ENCODE measurements at regions not wholly inside any gene's neighbourhood (a gene's known extent, or its start where the extent isn't known, plus 50 kb on each side); places are given as distances from the start of the nearest gene placed in this dataset.

- Histone ChIP-seq H3K9me3 (ENCODE audit: control insufficient read depth, insufficient read depth, low read length) (no peaks in the 10 kb centered on the region), H3K4me3 (ENCODE audit: low read depth, low read length) (no peak overlapping the region), H3K27ac (ENCODE audit: low read depth, low read length) (no peak overlapping the region), H3K36me3 (ENCODE audit: control insufficient read depth, insufficient read depth, low read length) (no peaks in the 10 kb centered on the region), H3K4me1 (ENCODE audit: control insufficient read depth, insufficient read depth, low read length) (no peaks in the 10 kb centered on the region), H3K27me3 (ENCODE audit: control insufficient read depth, insufficient read depth, low read length) (no peaks in the 10 kb centered on the region), H3K9ac (ENCODE audit: low read depth, low read length) (no peak overlapping the region)
These were observed 67.6 kb downstream of the COX18 start for GRCh38 chr4:73001885-73002284.

DNA sequence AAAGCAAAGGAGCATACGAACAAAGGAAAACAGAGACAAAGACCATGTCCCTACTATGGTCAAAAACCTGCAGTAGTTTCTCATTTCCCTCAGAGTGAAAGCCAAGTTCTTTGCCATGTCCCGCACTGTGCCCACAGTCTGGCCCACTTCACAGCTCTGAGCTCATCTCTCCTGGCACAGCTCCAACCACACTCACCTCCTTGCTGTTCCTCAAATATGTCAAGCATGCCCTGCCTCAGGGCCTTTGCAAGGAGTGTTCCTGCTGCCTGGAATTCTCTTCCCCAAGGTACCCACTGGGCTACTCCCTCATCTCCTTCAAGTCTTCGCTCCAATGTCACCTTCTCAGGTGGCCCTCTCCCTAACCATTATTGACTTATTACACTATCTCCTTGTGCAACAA lies 72.1 kb downstream of the COX18 start:
- no peak overlapping the region for H3K4me3 ChIP-seq (ENCODE audit: low read depth, low read length)
- no peak overlapping the region for H3K9ac ChIP-seq (ENCODE audit: low read depth, low read length)
- no peak overlapping the region for H3K27ac ChIP-seq (ENCODE audit: low read depth, low read length)
- H3K9me3 ChIP-seq (ENCODE audit: control insufficient read depth, insufficient read depth, low read length) = no peaks in the 10 kb centered on the region
- H3K4me1 ChIP-seq (ENCODE audit: control insufficient read depth, insufficient read depth, low read length) = peaks cover 5% of the 10 kb centered on the region; the same call in 1 of the 2 replicates
- H3K27me3 ChIP-seq (ENCODE audit: control insufficient read depth, insufficient read depth, low read length) = no peaks in the 10 kb centered on the region
- no peaks in the 10 kb centered on the region for H3K36me3 ChIP-seq (ENCODE audit: control insufficient read depth, insufficient read depth, low read length)

- Histone ChIP-seq H3K27ac (ENCODE audit: low read depth, low read length) (no peak overlapping the region), H3K9ac (ENCODE audit: low read depth, low read length) (no peak overlapping the region), H3K9me3 (ENCODE audit: control insufficient read depth, insufficient read depth, low read length) (no peaks in the 10 kb centered on the region), H3K4me3 (ENCODE audit: low read depth, low read length) (no peak overlapping the region), H3K4me1 (ENCODE audit: control insufficient read depth, insufficient read depth, low read length) (peaks cover 5% of the 10 kb centered on the region; the same call in 1 of the 2 replicates), H3K27me3 (ENCODE audit: control insufficient read depth, insufficient read depth, low read length) (no peaks in the 10 kb centered on the region), H3K36me3 (ENCODE audit: control insufficient read depth, insufficient read depth, low read length) (no peaks in the 10 kb centered on the region)
These were observed 74.8 kb downstream of the COX18 start for GRCh38 chr4:72994670-72995069.

DNA sequence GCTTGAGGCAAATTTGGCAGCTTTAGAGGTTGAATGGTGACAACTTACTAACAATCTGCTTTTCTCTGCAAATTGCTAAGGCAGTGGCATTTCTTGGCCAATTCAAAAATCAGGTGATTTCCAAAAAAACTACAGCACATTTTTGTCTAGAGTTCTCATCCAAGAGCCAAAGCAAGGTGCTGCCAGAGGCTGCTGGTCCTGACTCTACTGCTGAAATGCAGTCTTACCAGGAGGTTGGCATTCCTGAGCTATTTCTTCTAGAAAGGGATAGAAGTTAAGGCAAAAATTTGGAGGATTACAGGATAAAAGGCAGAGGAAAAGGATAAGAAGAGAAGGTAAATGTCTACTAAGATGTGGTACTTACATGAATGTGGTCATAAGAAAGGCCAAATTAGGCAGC lies 75.6 kb downstream of the COX18 start:
- Histone ChIP-seq H3K27ac (ENCODE audit: low read depth, low read length) (no peak overlapping the region), H3K36me3 (ENCODE audit: control insufficient read depth, insufficient read depth, low read length) (no peaks in the 10 kb centered on the region), H3K9ac (ENCODE audit: low read depth, low read length) (no peak overlapping the region), H3K27me3 (ENCODE audit: control insufficient read depth, insufficient read depth, low read length) (no peaks in the 10 kb centered on the region), H3K4me3 (ENCODE audit: low read depth, low read length) (no peak overlapping the region), H3K9me3 (ENCODE audit: control insufficient read depth, insufficient read depth, low read length) (no peaks in the 10 kb centered on the region), H3K4me1 (ENCODE audit: control insufficient read depth, insufficient read depth, low read length) (peaks cover 5% of the 10 kb centered on the region; the same call in 1 of the 2 replicates)

GRCh38 chr4:72991873-72992272 lies 77.6 kb downstream of the COX18 start:
- H3K27ac ChIP-seq (ENCODE audit: low read depth, low read length) = no peak overlapping the region
- no peak overlapping the region for H3K4me3 ChIP-seq (ENCODE audit: low read depth, low read length)

GRCh38 chr4:72987741-72988729 lies 81.5 kb downstream of the COX18 start:
- Histone ChIP-seq H3K27ac (ENCODE audit: low read depth, low read length) (no peak overlapping the region), H3K9ac (ENCODE audit: low read depth, low read length) (no peak overlapping the region), H3K4me1 (ENCODE audit: control insufficient read depth, insufficient read depth, low read length) (peaks cover 16% of the 10 kb centered on the region), H3K9me3 (ENCODE audit: control insufficient read depth, insufficient read depth, low read length) (no peaks in the 10 kb centered on the region), H3K4me3 (ENCODE audit: low read depth, low read length) (no peak overlapping the region), H3K27me3 (ENCODE audit: control insufficient read depth, insufficient read depth, low read length) (no peaks in the 10 kb centered on the region), H3K36me3 (ENCODE audit: control insufficient read depth, insufficient read depth, low read length) (no peaks in the 10 kb centered on the region)

More at GRCh38 chr4:72991873-72992272, 77.6 kb downstream of the COX18 start:
- H3K27me3 ChIP-seq (ENCODE audit: control insufficient read depth, insufficient read depth, low read length) = no peaks in the 10 kb centered on the region
- no peaks in the 10 kb centered on the region for H3K9me3 ChIP-seq (ENCODE audit: control insufficient read depth, insufficient read depth, low read length)
- H3K4me1 ChIP-seq (ENCODE audit: control insufficient read depth, insufficient read depth, low read length) = peaks cover 5% of the 10 kb centered on the region; the same call in 1 of the 2 replicates
- no peaks in the 10 kb centered on the region for H3K36me3 ChIP-seq (ENCODE audit: control insufficient read depth, insufficient read depth, low read length)
- H3K9ac ChIP-seq (ENCODE audit: low read depth, low read length) = no peak overlapping the region

DNA sequence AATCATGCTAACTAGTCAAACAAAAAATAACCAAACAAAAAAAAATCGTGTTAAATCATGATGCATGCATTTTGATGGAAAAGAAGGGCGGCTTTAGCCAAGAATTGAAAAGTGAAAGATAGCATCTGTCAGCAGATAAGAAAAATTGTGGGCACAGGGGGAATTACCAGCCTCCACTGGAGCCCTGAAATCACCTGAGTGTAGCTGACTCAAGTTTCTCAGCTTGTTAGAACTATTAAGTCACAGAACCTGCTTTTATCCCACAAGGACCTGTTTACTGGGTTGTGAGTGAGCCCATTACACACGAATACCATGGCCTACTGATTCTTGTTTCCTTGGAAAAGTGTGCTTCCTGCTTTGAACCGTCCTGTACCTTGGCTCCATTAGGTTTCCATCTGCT lies 85.2 kb downstream of the COX18 start:
- H3K27me3 ChIP-seq (ENCODE audit: control insufficient read depth, insufficient read depth, low read length) = no peaks in the 10 kb centered on the region
- H3K36me3 ChIP-seq (ENCODE audit: control insufficient read depth, insufficient read depth, low read length) = no peaks in the 10 kb centered on the region
- H3K4me3 ChIP-seq (ENCODE audit: low read depth, low read length) = no peak overlapping the region
- H3K9ac ChIP-seq (ENCODE audit: low read depth, low read length) = no peak overlapping the region
- H3K4me1 ChIP-seq (ENCODE audit: control insufficient read depth, insufficient read depth, low read length) = peaks cover 16% of the 10 kb centered on the region
- no peak overlapping the region for H3K27ac ChIP-seq (ENCODE audit: low read depth, low read length)
- H3K9me3 ChIP-seq (ENCODE audit: control insufficient read depth, insufficient read depth, low read length) = no peaks in the 10 kb centered on the region

DNA sequence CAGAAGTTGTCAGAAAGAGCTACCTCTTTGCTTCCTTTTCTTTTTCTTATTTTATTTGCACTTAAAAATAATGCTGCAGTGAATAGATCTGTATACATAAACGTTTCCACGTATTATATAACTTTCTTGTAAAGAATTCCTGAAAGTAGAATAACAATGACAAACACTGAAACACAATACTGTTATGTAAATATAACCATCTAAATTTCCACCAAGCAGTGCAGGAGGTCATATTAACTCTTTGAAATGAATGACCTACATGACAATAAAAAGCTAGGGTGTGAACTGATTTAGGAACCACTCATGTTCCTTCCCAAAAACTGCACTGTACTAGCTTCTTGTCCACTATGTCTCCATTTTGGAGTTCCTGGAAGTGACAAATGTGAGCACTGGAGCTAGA lies 85.8 kb downstream of the COX18 start:
- Histone ChIP-seq H3K27me3 (ENCODE audit: control insufficient read depth, insufficient read depth, low read length) (no peaks in the 10 kb centered on the region), H3K9ac (ENCODE audit: low read depth, low read length) (no peak overlapping the region), H3K9me3 (ENCODE audit: control insufficient read depth, insufficient read depth, low read length) (no peaks in the 10 kb centered on the region), H3K27ac (ENCODE audit: low read depth, low read length) (no peak overlapping the region), H3K36me3 (ENCODE audit: control insufficient read depth, insufficient read depth, low read length) (no peaks in the 10 kb centered on the region), H3K4me3 (ENCODE audit: low read depth, low read length) (no peak overlapping the region), H3K4me1 (ENCODE audit: control insufficient read depth, insufficient read depth, low read length) (peaks cover 16% of the 10 kb centered on the region)

- Histone ChIP-seq H3K4me1 (ENCODE audit: control insufficient read depth, insufficient read depth, low read length) (no peaks in the 10 kb centered on the region), H3K27ac (ENCODE audit: low read depth, low read length) (no peak overlapping the region), H3K9ac (ENCODE audit: low read depth, low read length) (no peak overlapping the region), H3K9me3 (ENCODE audit: control insufficient read depth, insufficient read depth, low read length) (no peaks in the 10 kb centered on the region), H3K4me3 (ENCODE audit: low read depth, low read length) (no peak overlapping the region), H3K27me3 (ENCODE audit: control insufficient read depth, insufficient read depth, low read length) (no peaks in the 10 kb centered on the region), H3K36me3 (ENCODE audit: control insufficient read depth, insufficient read depth, low read length) (no peaks in the 10 kb centered on the region)
These were observed 91.5 kb downstream of the COX18 start for GRCh38 chr4:72977936-72978485.

DNA sequence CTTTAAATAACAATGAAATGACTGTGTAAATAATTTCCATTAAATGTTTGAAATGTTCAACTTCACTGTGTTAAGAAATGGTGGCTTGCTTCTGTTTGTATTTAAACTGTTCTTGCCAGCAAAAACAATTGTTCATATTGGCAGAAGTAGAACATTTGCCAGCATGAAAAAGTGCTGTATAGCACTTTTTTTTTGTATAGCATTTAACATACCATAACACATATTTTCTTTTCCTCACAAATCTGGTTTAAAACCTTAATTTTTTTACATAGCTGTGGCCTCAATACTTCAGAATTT lies 94.1 kb downstream of the COX18 start:
- Histone ChIP-seq H3K9ac (ENCODE audit: low read depth, low read length) (no peak overlapping the region), H3K4me1 (ENCODE audit: control insufficient read depth, insufficient read depth, low read length) (no peaks in the 10 kb centered on the region), H3K36me3 (ENCODE audit: control insufficient read depth, insufficient read depth, low read length) (no peaks in the 10 kb centered on the region), H3K27me3 (ENCODE audit: control insufficient read depth, insufficient read depth, low read length) (no peaks in the 10 kb centered on the region), H3K4me3 (ENCODE audit: low read depth, low read length) (no peak overlapping the region), H3K27ac (ENCODE audit: low read depth, low read length) (no peak overlapping the region), H3K9me3 (ENCODE audit: control insufficient read depth, insufficient read depth, low read length) (no peaks in the 10 kb centered on the region)

DNA sequence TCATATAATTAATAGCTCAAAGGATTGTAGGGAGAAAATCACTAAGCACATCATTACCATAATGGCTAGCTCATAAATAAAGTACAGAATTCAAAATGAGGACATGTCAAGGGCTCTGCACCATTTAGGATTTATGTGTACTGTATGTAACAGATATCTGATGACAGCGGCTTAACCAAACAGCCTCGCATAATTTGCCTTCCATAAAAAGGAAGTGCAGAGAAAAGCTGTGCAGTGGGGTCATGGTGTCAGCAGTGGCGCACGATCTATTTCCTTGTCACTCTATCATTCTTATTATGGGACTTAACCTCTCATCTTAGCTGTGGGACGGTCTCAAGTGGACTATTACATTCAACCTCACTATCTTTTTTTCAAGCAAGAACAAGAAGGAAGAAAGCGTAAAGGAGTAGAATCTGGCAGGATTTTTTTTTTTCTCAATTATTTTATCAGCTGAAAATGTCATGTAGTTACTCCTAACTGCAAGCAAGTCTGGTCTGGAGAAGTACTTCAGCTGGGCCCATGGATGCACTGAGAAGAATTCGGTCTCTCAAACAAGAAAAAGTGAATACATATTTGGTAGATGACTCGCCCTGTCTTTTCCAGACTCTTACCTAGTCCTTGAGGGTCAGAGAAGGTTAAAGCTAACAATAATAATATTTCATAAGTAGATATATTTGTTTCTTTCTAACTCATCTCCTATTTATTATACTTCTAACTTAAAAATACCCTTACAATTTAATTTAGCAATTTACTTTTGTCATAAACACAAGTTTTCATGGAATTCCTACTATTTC lies 94.6 kb downstream of the COX18 start:
- Histone ChIP-seq H3K27ac (ENCODE audit: low read depth, low read length) (no peak overlapping the region), H3K9ac (ENCODE audit: low read depth, low read length) (no peak overlapping the region), H3K4me3 (ENCODE audit: low read depth, low read length) (no peak overlapping the region)

More for the DNA sequence above, 94.6 kb downstream of the COX18 start:
- Histone ChIP-seq H3K9me3 (ENCODE audit: control insufficient read depth, insufficient read depth, low read length) (no peaks in the 10 kb centered on the region), H3K36me3 (ENCODE audit: control insufficient read depth, insufficient read depth, low read length) (no peaks in the 10 kb centered on the region), H3K27me3 (ENCODE audit: control insufficient read depth, insufficient read depth, low read length) (no peaks in the 10 kb centered on the region), H3K4me1 (ENCODE audit: control insufficient read depth, insufficient read depth, low read length) (no peaks in the 10 kb centered on the region)

All from HUES48 (cell line).